ENCODE measurements at regions not wholly inside any gene's neighbourhood (a gene's known extent, or its start where the extent isn't known, plus 50 kb on each side); places are given as distances from the start of the nearest gene placed in this dataset.

DNA sequence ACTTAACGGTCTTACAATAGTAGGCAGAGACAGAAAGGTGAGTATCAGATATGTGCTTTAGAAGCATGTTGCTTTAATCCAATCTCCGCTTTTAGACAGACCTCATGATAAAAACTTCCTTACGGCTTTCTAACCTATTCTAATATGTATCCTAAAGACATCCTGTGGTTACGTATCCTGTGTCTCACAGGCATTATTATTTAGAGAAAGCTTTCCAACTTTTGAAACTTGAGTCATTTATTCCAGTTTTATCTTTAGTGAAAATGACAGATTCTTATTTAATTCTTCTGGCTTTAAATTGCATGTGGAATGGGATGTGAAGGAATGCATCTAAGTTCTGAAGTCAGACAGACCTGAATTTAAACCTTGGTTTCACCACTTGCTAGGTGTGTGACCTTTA, 118.9 kb downstream of the OTUD1 start:
- Histone ChIP-seq H3K4me3 (no peak overlapping the region), H3K9me3 (replicated peaks in 1 of 3) (peaks cover 0 to 7% (median 0%) of the 10 kb centered on the region in 3 donors), H3K4me1 (replicated peaks in 1 of 2) (no peaks in the 10 kb centered on the region), H3K27me3 (no peaks in the 10 kb centered on the region), H3K27ac (no peak overlapping the region), H3K36me3 (replicated peaks in 1 of 2) (no peaks in the 10 kb centered on the region)
- 75 to 87% (median 83%) methylated on average over 4 of the region's 4 CpGs for WGBS, 4 donors
- TF ChIP-seq, protein P1, sequence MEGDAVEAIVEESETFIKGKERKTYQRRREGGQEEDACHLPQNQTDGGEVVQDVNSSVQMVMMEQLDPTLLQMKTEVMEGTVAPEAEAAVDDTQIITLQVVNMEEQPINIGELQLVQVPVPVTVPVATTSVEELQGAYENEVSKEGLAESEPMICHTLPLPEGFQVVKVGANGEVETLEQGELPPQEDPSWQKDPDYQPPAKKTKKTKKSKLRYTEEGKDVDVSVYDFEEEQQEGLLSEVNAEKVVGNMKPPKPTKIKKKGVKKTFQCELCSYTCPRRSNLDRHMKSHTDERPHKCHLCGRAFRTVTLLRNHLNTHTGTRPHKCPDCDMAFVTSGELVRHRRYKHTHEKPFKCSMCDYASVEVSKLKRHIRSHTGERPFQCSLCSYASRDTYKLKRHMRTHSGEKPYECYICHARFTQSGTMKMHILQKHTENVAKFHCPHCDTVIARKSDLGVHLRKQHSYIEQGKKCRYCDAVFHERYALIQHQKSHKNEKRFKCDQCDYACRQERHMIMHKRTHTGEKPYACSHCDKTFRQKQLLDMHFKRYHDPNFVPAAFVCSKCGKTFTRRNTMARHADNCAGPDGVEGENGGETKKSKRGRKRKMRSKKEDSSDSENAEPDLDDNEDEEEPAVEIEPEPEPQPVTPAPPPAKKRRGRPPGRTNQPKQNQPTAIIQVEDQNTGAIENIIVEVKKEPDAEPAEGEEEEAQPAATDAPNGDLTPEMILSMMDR (IDR thresholded peaks at IDR 0.05) = no peak
- intact Hi-C loops (cut with DNase I) = no loop called here
- no peak for DNase-seq

DNA sequence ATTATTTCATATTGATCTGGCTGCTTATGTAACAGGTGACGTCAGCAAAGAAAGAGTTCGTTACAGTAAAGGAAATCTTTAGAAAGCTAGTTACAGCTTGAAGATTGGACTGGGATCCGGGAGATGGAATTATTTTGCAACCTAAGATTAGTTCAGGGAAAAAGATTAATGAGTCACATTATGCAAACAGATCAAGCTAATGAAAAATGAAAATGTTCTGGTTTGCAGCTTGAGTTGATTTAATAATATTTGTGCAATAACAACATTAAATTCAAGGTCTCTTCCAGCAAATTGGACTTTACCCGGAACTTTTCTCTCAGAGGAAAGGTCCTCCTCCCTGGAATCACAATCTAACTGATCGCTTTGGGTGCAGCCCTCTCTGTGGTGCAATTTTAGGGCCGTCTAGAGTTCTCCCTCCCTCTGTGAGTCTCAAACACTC, 119.5 kb downstream of the OTUD1 start:
- Histone ChIP-seq H3K27me3 (no peaks in the 10 kb centered on the region), H3K4me3 (no peak overlapping the region), H3K36me3 (replicated peaks in 1 of 2) (no peaks in the 10 kb centered on the region), H3K27ac (no peak overlapping the region), H3K9me3 (replicated peaks in 1 of 3) (peaks cover 0 to 7% (median 0%) of the 10 kb centered on the region in 3 donors), H3K4me1 (replicated peaks in 1 of 2) (no peaks in the 10 kb centered on the region)
- no peak for TF ChIP-seq POLR2A (IDR thresholded peaks at IDR 0.05)
- TF ChIP-seq, protein P1 (IDR thresholded peaks at IDR 0.05) = no peak
- 40 to 48% (median 44%) methylated on average over 6 of the region's 6 CpGs for WGBS, 4 donors
- intact Hi-C loops (cut with DNase I) = no loop called here
- DNase-seq = peak in 1 of 7 donors; percentile 13

DNA sequence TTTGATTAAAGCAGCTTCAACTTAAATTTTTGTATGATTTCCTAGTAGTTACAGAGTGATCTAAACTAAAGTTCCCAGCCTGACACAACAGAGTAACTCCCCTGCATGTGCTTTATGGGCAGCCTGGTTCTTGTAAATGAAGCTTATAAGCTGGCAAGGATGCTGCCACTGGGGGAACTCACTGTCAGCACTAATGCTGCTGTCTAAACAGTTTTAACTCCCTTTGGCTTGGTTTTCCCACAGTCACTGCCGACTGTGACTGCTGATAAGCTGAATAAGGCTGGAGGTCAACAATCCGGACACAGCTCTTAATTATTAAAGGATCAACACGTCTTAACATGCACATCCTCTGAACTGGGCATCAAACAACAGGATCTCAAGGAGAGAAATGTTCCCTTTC, 130.1 kb downstream of the OTUD1 start:
- Histone ChIP-seq H3K4me3 (no peak overlapping the region), H3K4me1 (replicated peaks in 1 of 2) (no peaks in the 10 kb centered on the region), H3K9me3 (replicated peaks in 1 of 3) (peaks cover 0 to 6% (median 0%) of the 10 kb centered on the region in 3 donors), H3K27me3 (no peaks in the 10 kb centered on the region), H3K36me3 (replicated peaks in 1 of 2) (no peaks in the 10 kb centered on the region), H3K27ac (no peak overlapping the region)
- WGBS, 4 donors = 29 to 38% (median 36%) methylated on average over 3 of the region's 3 CpGs
- TF ChIP-seq, protein P1 (IDR thresholded peaks at IDR 0.05) = no peak
- TF ChIP-seq POLR2A (IDR thresholded peaks at IDR 0.05) = no peak
- DNase-seq = no peak
- intact Hi-C loops (cut with DNase I) = no loop called here

DNA sequence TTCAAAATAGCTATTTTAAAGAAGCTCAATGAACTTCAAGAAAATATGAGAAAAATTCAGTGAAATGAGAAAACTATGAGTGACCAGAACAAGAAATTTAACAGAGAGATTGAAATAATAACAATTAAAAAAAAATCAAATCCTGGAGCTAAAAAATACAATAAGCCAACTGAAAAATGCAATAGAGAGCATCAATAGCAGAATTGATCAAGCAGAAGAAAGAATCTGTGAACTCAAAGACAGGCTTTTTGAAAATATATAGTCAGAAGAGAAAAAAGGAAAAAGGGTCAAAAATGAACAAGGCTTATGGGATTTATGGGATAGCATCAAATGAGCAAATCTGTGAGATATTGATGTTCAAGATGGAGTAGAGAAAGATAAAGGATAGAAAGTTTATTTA, 133.0 kb downstream of the OTUD1 start:
- no peak for DNase-seq
- intact Hi-C loops (cut with DNase I) = no loop called here
- H3K27me3 ChIP-seq = no peaks in the 10 kb centered on the region
- H3K27ac ChIP-seq = no peak overlapping the region
- TF ChIP-seq, protein P1 (IDR thresholded peaks at IDR 0.05) = no peak
- no peak for TF ChIP-seq POLR2A (IDR thresholded peaks at IDR 0.05)
- H3K4me1 ChIP-seq (replicated peaks in 1 of 2) = no peaks in the 10 kb centered on the region
- H3K9me3 ChIP-seq (replicated peaks in 1 of 3) = peaks cover 0 to 6% (median 0%) of the 10 kb centered on the region in 3 donors
- no peaks in the 10 kb centered on the region for H3K36me3 ChIP-seq (replicated peaks in 1 of 2)
- no peak overlapping the region for H3K4me3 ChIP-seq
